ENCODE measurements at regions not wholly inside any gene's neighbourhood (a gene's known extent, or its start where the extent isn't known, plus 50 kb on each side); places are given as distances from the start of the nearest gene placed in this dataset.

GRCh38 chr2:136049991-136050920 is 64.8 kb upstream of the DARS1 start:
- no peaks in the 10 kb centered on the region for H3K4me1 ChIP-seq (ENCODE audit: control insufficient read depth, insufficient read depth, low read length)
- H2AK5ac ChIP-seq (ENCODE audit: low read depth, low read length) = no peak overlapping the region
- no peak overlapping the region for H2AK9ac ChIP-seq (replicated peaks; ENCODE audit: low read depth, low read length, poor library complexity)
- no peaks in the 10 kb centered on the region for H3K27me3 ChIP-seq (ENCODE audit: control insufficient read depth, insufficient read depth, low read length)
- H2BK15ac ChIP-seq (ENCODE audit: low read depth, low read length) = no peak overlapping the region
- no peak overlapping the region for H4K91ac ChIP-seq (ENCODE audit: insufficient read depth, low read depth, low read length)
- no peak overlapping the region for H3K18ac ChIP-seq (ENCODE audit: low read depth, low read length)
- H2BK120ac ChIP-seq (ENCODE audit: low read depth, low read length) = no peak overlapping the region
- H3K79me1 ChIP-seq (ENCODE audit: low read depth in 1 of 2, low read length in 2 of 2) = no peaks in the 10 kb centered on the region
- no CpG with 5 or more reads among the region's 3 CpGs for WGBS, 2 experiments (ENCODE audit: extremely low coverage in 2 of 2, insufficient read length in 1 of 2)
- dilution Hi-C loops (cut with HindIII; ENCODE audit: low sequenced_read_pairs, unreplicated experiment) (no loop called here), in situ Hi-C loops (cut with MboI; ENCODE audit: low sequenced_read_pairs) (no loop called here), intact Hi-C loops (cut with micrococcal nuclease) (no loop called here)
- H3K23ac ChIP-seq (ENCODE audit: low read depth, low read length) = no peak overlapping the region
- no peak overlapping the region for H3K14ac ChIP-seq (replicated peaks; ENCODE audit: low read depth, low read length)
- no peaks in the 10 kb centered on the region for H4K20me1 ChIP-seq (ENCODE audit: insufficient read depth, low read length)
- H3K9me3 ChIP-seq (ENCODE audit: control insufficient read depth, insufficient read depth, low read length) = no peaks in the 10 kb centered on the region
- POLR2A ChIA-PET (ENCODE audit: unreplicated experiment) = no interaction called here
- CTCF ChIA-PET = no interaction called here
- H2AFZ ChIP-seq (replicated peaks; ENCODE audit: low read length, poor library complexity) = no peak overlapping the region
- no peak overlapping the region for H3K4me3 ChIP-seq (ENCODE audit: insufficient read depth, low read depth, low read length)
- no peak overlapping the region for H3K56ac ChIP-seq (ENCODE audit: extremely low read depth, insufficient read depth, low read length)
- no TSS peak for BruUV-seq (replicated peaks)
- H4K8ac ChIP-seq (ENCODE audit: low read depth in 2 of 2, low read length in 2 of 2) = no peak overlapping the region
- H2BK5ac ChIP-seq (ENCODE audit: low read depth, low read length, poor library complexity, severe bottlenecking) = no peak overlapping the region
- TF ChIP-seq RAD21 (IDR thresholded peaks at IDR 0.05; ENCODE audit: low read length) (no peak), CHD1 (IDR thresholded peaks at IDR 0.05; ENCODE audit: low read depth, low read length) (no peak), MAFK (IDR thresholded peaks at IDR 0.05; ENCODE audit: low read depth, low read length) (no peak), NFE2L2 (IDR thresholded peaks at IDR 0.05; ENCODE audit: low read depth, low read length) (no peak), RCOR1 (IDR thresholded peaks at IDR 0.05; ENCODE audit: insufficient replicate concordance, low read length) (no peak), CTCF (conservative IDR thresholded peaks at IDR 0.05; ENCODE audit: low read depth, low read length) (no peak), MXI1 (IDR thresholded peaks at IDR 0.05; ENCODE audit: borderline replicate concordance, low read depth, low read length) (no peak), USF2 (IDR thresholded peaks at IDR 0.05; ENCODE audit: low read depth, low read length) (no peak), RFX5 (IDR thresholded peaks at IDR 0.05; ENCODE audit: low read depth, low read length) (no peak)
- no peak overlapping the region for H3K4me2 ChIP-seq (ENCODE audit: low read depth, low read length)
- no peak overlapping the region for H3K27ac ChIP-seq (ENCODE audit: insufficient read depth, low read length)
- H3K9me1 ChIP-seq (ENCODE audit: insufficient read depth, low read length) = no peaks in the 10 kb centered on the region
- no peak overlapping the region for H3K4ac ChIP-seq (ENCODE audit: low read depth, low read length)
- H3K36me3 ChIP-seq (ENCODE audit: control insufficient read depth, insufficient read depth, low read length) = no peaks in the 10 kb centered on the region
- no peak overlapping the region for H3K9ac ChIP-seq (ENCODE audit: low read depth, low read length)
- DNase-seq (no peak), ATAC-seq (ENCODE audit: low read depth) (no peak)
- H4K5ac ChIP-seq (ENCODE audit: low read depth, low read length) = no peak overlapping the region
- no peak overlapping the region for H2BK20ac ChIP-seq (ENCODE audit: low read depth, low read length)

Measured in IMR-90 (cell line).